ENCODE measurements at regions not wholly inside any gene's neighbourhood (a gene's known extent, or its start where the extent isn't known, plus 50 kb on each side); places are given as distances from the start of the nearest gene placed in this dataset.
"Not testable (repeated sequence)": the region's sequence is repeated elsewhere in the genome, so short reads cannot be mapped to it uniquely, and the experiment has no call there.

DNA sequence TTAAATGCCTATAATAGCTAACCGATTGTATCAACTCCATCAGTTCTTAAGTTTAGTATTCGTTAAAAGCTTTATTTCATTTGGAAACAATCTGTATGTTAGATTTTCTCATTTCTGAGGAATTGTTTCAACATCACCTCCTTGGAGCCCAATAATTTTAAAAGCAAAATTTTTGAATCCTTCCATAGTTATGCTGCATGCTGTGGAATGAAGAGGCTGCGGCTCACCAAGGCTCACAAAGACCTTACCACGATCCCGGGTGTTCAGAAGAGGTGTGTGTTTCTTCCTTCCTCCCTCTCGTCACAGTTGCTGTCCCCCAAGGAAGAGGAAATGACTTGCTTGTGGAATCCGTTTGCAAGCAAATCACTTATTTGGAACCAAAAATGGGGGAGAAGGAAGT is 143.8 kb downstream of the FGF1 start:
- no peak for DNase-seq

- DNase-seq: no peak
These were observed 144.9 kb downstream of the FGF1 start for GRCh38 chr5:142540922-142541422.

DNA sequence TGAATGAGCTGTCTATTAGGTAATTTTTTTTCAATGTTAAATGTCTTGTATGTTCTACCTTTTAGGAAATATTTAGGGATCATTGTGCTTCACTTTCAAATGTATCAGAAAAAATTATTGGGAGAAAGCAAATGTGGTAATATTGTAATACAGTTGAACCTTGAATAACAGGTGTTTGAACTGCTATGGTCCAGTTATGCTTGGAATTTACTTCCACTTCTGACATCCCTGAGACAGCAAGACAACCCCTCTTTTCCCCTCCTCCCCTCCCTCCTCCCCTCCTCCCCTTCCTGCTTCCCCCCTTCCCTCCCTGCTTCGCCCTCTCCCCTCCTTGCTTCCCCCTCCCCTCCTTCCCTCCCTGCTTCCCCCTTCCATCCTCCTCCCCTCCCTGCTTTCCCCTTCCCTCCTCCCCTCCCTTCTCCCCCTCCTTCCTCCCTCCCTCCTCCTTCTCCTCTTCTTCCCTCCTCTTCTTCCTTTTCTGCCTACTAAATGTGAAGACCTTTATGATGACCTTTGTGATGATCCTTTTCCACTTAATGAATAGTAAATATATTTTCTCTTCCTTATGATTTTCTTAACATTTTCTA is 146.6 kb downstream of the FGF1 start:
- no peak for DNase-seq

GRCh38 chr5:142537938-142538337 is 148.0 kb downstream of the FGF1 start:
- DNase-seq: no peak

GRCh38 chr5:142532781-142533176 is 153.1 kb downstream of the FGF1 start:
- no peak for DNase-seq

DNA sequence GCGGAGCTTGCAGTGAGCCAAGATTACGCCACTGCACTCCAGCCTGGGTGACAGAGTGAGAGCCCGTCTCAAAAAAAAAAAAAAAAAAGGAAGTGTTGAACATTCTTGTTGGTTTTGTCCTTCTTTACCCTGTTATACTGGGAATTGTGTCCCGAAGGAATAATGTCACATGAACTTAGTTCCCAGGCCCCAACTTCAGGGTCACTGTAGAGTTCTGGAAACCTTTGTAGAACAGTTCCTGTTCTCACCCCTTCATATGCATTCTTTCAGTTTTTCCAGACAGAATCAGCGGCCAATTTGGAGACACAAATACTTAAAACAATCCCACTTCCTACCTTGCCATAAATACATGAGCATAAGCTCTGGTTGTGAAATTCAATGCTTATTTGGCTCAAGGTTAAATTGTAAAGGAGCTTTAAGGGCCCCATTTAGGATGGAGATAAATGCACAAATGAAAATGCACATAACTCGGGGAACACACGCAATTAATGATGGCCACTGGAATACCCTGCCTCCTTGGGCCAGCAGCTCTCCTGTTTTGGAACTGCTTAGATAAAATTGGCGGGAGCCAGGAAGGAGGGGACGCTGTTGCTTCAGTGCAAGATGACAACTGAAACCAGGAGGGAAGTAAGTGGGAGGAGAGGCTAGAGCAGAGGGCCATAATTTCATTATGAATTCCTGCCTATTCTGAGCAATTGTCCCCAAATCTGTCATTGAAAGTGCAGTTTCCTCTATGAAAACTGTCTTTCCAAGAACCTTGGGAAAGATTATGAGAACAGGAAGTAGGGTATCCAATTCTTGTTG is 153.7 kb downstream of the FGF1 start:
- no peak for DNase-seq

DNA sequence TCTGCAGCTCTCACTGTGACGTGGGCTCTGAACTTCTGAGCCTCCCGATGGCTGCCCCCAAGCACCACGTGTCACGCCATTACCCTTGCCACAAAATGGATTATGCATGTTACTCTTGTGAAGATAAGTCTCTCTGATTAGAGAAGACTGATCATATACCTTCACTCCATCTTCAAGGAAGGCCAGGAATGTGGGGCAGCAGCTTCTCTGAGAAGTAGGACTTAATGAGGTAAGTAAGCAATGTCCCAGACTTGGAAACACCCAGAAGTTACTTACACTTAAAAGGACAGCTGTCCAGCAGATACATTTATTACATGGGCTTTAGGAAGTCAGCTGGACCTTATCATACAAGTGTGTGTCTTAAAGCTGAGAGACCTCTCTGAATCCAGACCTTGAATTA is 155.0 kb downstream of the FGF1 start:
- no peak for DNase-seq

GRCh38 chr5:142529626-142530278 is 156.1 kb downstream of the FGF1 start:
- DNase-seq: no peak

GRCh38 chr5:142527664-142528295 is 158.1 kb downstream of the FGF1 start:
- no peak for DNase-seq

DNA sequence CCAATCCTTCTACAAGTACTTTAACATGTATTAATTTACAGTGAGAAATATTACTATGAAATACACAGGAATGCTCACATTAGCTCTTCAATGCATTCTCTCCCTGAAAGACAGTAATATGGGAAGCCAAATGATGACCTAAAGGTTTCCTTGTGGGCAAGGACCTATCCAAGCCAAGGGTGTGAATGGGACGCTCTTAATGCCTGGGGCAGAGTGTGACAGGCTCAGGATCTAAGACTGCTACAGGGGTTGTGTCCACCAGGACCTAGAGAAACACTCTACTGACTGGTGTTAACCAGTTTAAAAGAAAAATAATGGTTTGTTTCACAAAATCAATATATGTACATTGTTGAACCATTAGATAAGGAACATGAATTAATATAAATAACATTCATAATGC is 158.7 kb downstream of the FGF1 start:
- no peak for DNase-seq

GRCh38 chr5:142522983-142523382 is 162.9 kb downstream of the FGF1 start:
- no peak for DNase-seq

GRCh38 chr5:142521706-142522105 is 164.2 kb downstream of the FGF1 start:
- no peak for DNase-seq

DNA sequence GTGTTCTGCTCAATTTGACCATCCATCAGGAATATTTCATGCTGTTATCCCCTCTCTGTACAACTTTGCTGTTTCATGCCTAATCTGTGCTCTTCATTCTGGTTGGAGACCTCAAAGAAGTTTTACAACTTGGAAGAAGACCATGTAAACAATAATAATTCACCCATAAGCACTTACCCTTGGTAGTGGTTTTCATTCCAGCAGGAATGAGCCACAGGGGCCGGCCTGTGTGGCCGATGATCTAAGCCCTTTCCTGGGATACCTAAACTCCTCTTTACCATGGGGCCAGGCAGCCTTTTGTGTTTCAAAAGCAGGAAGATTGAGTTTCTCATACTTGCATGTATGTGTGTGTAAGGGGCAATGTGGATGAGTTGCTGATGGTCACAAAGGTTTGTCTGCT is 165.0 kb downstream of the FGF1 start:
- DNase-seq: no peak

GRCh38 chr5:142519913-142520312 is 166.0 kb downstream of the FGF1 start:
- DNase-seq: not testable (repeated sequence)

GRCh38 chr5:142517840-142518239 is 168.1 kb downstream of the FGF1 start:
- no peak for DNase-seq

GRCh38 chr5:142516732-142517131 is 169.2 kb downstream of the FGF1 start:
- DNase-seq: no peak

DNA sequence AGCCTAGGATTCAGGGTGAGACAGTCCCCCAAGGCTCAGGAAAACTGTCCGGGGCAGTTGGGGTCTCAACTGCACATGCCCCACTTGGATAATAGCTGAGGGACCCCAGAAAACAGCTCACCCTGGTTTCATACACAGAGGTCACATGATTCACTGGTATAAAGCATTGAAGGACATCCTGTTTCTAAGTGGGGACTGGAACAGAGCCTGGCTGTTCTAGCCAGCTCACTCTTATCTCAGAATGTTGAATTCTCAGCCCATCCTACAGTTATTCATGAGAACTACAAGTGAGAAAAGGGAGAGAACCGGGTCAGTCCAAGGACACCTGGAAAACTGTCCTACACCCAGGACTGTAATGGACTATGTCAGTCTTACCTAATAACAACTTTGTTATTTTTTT is 170.9 kb downstream of the FGF1 start:
- no peak for DNase-seq

- no peak for DNase-seq
These were observed 171.7 kb downstream of the FGF1 start for GRCh38 chr5:142514196-142514595.

DNA sequence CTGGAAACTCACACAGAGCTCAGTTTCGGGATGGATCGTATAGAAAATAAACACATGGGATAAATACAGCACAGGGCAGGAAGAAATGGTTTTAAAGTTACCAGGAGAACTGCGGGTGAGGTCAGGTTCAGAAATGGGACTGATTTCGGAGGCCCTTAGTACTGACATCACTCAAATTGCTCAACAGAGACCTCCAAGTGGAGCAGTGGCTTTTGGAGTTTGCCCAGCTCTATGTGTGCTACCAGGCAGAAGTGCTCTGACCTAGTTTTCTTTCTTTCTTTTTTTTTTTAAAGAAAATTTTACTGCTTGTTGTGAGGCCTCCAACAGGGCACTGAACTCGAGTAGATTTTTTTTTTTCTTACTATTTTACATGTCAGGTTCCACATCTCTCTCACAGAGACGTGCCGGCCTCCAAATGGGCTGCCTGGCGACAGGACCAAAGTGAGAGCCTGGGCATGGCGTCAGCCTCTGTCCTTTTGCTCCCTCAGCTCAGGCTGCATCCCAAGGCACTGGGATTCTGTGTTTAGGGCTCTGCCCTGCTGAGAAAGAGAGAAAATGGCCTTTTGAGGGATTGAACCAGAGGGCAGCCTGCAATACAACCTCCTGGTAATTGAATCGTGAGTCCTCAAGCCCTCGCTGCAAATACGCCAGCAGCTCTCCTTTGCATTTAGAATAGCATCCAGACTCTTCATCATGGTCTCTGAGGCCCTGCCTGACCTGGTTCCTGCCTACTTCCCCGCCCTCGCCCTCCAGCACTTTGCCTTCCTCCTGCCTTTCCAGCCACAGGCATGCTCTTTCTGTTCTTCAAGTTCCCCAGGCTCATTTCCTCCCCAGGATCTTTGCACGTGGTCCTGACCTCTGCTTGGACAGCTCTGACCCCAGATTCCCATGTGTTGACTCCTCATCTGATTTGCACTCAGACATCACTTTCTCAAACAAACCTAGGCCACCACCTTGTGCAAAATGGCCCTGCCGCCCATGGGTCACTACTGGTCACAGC is 173.5 kb downstream of the FGF1 start:
- no peak for DNase-seq

- no peak for DNase-seq
These were observed 174.5 kb downstream of the FGF1 start for GRCh38 chr5:142511358-142511757.

DNA sequence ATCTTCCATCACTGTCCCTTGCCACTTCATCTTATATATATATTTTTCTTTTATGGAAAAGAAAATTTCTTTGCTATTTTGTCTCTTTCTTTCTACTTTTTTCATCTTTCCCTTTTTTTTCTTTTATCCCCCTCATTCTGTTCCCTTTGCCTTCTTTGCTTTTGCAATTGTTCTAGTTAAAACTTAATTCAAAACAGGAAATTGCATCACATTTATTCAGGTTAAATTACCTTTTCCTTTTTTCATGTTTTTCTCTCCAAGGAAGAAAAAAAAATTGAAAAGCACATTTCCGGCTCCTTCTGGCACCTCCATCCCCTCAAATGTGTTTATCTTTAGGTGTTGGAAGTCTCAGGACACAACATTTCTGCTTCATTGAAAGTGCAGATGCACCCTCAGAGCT is 176.9 kb downstream of the FGF1 start:
- DNase-seq: no peak

DNA sequence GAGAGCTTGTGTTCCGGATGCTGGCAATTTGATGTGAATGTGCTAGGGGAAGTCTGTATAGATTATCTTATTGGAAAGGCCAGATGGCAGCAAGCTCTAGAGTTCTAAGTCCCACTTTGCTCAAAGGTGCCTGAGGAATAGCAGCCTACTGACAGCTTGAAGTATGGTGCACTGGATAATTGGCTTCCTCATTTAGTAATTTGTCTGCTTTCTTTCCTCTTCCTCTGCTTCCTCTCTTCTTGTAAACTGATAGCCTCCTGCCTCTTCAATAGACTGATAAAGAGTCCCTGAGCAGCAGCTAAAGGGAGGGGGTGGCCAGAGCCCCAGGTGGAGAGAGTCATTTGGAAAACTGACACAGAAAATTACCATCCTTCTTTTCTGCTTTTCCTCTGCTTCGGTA is 177.3 kb downstream of the FGF1 start:
- DNase-seq: no peak
